Fibroblast of lung (primary cell): ENCODE measurements at regions not wholly inside any gene's neighbourhood (a gene's known extent, or its start where the extent isn't known, plus 50 kb on each side); places are given as distances from the start of the nearest gene placed in this dataset.

ENCODE experiments used
- EZH2 ChIP-seq: IDR thresholded peaks from 2 replicates; pipeline ENCODE4 v1.5.1; 2012; ENCODE audit warnings: low read length, control low read depth, mild to moderate bottlenecking; ENCODE audit errors: missing control alignments
- TF ChIP-seq, protein P1 (sequence below), 2 donors: IDR thresholded peaks in 1 of 2; conservative IDR thresholded peaks in 1 of 2; 1 replicate in 1 of 2; 2 replicates in 1 of 2; pipeline ENCODE4 v1.5.1; 2011 to 2012; ENCODE audit warnings: low read length in 2 of 2, control low read depth in 1 of 2, inconsistent platforms in 1 of 2, low read depth in 1 of 2, mild to moderate bottlenecking in 1 of 2

DNA sequence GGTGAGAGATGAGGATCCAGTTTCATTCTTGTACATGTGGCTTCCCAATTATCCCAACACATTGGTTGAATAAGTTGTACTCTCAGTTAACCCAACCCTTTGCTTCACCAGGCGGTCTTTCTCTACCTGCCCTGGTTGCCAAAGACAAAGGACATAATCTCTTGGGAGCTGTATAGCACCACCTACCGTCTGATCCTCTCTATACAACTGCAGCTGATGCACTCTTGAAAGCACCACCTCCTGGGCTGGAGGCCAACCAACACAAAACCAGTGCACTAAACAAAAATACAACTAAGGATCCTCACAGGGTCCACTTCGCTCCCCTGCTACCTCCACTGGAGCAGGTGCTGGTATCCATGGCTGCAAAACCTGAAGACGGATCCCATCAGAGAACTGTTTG lies 473.6 kb upstream of the NRXN1 start:
- TF ChIP-seq, protein P1, sequence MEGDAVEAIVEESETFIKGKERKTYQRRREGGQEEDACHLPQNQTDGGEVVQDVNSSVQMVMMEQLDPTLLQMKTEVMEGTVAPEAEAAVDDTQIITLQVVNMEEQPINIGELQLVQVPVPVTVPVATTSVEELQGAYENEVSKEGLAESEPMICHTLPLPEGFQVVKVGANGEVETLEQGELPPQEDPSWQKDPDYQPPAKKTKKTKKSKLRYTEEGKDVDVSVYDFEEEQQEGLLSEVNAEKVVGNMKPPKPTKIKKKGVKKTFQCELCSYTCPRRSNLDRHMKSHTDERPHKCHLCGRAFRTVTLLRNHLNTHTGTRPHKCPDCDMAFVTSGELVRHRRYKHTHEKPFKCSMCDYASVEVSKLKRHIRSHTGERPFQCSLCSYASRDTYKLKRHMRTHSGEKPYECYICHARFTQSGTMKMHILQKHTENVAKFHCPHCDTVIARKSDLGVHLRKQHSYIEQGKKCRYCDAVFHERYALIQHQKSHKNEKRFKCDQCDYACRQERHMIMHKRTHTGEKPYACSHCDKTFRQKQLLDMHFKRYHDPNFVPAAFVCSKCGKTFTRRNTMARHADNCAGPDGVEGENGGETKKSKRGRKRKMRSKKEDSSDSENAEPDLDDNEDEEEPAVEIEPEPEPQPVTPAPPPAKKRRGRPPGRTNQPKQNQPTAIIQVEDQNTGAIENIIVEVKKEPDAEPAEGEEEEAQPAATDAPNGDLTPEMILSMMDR (conservative IDR thresholded peaks at IDR 0.05 in 1 of 2, IDR thresholded peaks at IDR 0.05 in 1 of 2; ENCODE audit: low read depth in 1 of 2, low read length in 2 of 2) = no peak
- TF ChIP-seq EZH2 = no peak
